ENCODE measurements at regions not wholly inside any gene's neighbourhood (a gene's known extent, or its start where the extent isn't known, plus 50 kb on each side); places are given as distances from the start of the nearest gene placed in this dataset.
"Not testable (repeated sequence)": the region's sequence is repeated elsewhere in the genome, so short reads cannot be mapped to it uniquely, and the experiment has no call there.

DNA sequence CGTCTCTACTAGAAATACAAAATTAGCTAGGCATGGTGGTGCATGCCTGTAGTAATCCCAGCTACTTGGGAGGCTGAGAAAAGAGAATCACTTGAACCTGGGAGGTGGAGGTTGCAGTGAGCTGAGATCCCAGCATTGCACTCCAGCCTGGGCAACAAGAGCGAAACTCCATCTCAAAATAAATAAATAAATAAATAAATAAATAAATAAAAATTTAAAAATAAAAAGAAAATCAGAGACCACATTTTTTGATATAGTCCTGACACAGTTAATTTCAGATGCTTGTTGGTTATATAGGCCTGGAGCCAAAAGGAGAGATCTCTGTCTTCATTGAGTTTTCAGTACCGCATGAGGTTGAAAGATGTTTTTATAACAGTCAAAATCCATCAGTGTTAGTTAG is 388.3 kb downstream of the PRELID2 start:
- not testable (repeated sequence) for DNase-seq

DNA sequence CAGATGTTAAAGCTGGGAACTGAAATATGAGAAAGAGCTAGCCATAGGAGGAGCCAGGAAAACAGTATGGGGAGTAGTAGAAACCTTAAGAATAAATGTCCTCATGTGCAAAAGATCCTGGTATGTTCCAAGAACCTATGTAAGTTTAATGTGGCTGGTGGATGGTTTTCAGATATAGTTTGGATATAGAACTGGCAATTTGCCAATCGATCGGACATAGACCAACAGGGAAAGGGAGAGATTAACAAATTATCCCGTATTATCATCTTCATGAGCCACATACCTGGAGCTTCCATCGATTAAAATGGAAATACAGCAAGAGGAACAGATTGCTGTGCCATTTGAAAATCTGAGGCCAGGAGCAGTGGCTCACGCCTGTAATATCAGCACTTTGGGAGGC is 388.7 kb downstream of the PRELID2 start:
- no peak for DNase-seq

DNA sequence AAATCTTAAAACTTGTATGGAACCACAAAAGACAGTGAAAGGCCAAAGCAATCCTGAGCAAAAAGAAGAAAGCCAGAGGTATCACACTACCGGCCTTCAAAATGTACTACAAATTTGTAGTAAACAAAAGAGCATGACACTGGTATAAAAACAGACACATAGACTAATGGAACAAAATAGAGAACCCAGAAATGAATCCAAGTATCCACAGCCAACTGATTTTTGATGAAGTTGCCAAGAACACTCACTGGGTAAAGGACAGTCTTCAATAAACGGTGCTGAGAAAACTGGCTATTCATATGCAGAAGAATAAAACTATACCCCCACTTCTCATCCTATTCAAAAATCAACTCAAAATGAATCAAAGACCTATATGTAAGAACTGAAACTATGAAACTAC is 390.1 kb downstream of the PRELID2 start:
- no peak for DNase-seq

DNA sequence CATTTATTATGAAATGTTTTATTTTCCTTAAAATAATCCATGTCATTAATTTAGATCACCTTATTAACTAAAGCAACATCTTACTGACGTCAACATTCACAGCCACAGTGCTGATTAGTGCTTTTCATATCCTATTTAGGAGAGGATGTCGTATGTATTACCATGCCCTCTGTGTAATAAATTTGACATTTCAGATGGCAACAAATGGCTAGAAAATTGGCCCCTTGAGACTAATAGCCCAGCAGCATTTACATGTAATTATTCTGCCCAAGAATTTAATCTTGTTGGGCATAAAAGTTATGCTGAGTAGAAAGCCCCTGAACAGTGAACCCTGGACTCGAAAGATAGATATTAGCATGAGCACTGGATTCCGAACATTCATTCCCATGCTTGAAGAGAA is 391.2 kb downstream of the PRELID2 start:
- DNase-seq: no peak

DNA sequence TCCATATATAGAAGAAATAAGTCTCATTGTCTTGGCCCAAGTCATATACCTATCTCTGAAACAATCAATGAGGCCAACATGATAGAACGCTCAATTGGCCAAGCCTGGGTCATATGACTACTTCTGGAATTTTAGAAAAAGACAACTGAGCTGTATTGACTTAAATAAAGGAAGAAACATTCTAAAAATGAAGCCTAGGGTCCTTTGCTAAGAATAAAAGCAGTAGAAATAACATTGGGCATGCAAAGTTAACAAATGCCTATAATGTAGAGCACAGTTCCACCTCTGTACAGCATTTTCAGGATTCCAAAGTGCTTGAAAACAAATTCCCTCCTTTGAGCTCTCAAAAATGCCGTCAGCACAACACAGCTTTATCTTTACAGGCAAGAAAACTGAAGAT is 391.8 kb downstream of the PRELID2 start:
- no peak for DNase-seq

DNA sequence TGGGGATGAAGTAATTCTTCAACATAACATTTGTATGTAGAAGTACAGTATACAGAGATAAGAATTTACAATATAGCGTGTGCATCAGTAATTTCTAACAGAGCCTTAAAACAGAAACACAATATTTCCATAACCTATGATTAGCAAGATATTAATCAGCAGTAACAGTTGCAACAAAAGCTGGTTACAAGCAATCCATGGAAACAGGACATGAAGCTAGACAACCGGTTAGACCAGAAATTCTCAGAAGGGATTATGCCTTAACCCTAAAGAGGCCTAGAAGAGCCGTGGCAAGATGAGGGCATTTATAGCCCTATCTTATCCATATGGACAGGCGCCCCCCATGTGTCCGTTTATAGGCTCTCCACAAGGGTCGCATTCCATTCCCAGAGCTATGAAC is 392.5 kb downstream of the PRELID2 start:
- not testable (repeated sequence) for DNase-seq

DNA sequence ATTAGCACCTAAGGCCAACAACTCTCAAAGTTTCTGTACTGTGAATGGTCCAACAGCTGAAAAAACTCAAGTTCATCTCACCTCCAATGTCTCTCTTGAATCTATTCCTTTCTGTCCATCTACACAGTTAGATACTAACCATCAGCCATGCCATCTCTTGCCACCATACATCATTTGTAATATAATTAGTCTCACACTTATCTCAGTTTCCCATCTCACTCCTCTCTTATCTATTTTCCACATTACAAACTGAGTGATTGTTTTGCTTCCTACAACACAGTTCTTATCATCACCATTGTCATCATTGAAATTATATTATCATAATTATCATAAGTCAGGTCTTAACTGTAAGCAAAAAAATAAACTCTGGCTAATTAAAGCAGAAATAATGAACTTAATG is 393.9 kb downstream of the PRELID2 start:
- DNase-seq: no peak

DNA sequence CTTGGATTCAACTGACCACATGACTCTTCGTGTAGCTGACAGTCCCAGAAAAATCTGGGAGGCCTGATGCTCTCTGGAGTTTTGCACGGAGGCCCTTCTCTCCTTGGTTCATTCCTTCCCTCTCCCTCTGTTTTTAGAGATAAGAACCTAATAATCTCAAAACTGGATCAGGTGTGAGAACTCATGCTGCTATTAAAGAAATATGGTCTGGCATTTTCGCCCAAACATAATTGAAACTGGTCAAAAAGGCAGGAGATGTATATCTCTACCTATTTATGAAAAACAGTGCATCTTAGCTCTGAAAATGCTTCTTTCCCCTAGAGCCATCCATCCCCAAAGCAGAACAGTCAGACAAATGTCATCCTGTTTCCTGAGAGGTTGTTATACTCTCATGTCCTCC is 397.5 kb downstream of the PRELID2 start:
- no peak for DNase-seq

DNA sequence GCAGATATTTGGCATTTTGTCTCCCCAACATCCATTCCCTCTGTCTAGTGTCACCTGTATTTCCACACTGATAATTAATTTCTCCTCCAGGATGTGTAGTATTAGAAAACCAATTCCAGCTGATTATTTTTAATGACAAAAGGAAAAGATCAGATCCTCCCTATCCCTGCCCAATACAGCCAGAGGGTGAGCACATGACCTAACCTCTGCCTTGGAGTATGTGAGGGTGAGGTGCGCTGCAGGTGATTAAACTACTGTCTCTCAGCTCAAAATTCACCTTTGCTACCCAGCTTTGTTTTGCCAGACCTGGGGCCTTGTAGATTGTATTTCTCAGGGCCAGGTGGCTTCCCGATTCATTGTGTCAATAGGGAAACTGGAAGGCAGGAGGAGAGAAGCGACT is 402.1 kb downstream of the PRELID2 start:
- DNase-seq: no peak

DNA sequence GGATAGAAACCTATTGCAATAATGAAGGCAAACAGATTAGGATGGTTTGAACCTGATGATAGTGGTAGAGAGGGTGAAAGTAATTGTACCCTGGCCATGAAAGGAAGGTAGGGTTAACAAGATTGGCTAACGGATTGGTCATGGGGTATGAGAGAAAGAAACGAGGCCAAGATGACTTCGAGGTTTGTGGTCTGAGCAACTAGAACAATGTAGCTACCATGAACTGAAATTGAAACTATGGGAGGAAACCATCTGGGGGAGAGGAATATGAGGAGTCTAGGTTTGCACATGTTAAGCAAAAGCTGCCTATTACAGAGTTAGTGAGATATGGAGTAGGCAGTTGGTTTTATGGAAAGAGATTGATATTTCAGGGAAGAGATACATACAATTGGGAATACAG is 406.0 kb downstream of the PRELID2 start:
- no peak for DNase-seq

DNA sequence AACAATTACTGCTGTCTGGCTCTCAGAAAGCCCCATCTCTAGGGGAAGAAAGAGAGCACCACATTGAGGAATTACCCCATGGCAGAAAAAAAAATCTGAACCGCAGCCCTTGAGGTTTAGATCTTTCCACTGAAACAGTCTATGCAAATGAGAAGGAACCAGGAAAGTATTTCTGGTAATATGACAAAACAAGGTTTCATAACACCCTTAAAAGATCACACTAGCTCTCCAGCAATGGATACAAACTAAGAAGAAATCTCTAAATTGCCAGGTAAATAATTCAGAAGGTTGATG is 427.1 kb downstream of the PRELID2 start:
- no peak for DNase-seq

DNA sequence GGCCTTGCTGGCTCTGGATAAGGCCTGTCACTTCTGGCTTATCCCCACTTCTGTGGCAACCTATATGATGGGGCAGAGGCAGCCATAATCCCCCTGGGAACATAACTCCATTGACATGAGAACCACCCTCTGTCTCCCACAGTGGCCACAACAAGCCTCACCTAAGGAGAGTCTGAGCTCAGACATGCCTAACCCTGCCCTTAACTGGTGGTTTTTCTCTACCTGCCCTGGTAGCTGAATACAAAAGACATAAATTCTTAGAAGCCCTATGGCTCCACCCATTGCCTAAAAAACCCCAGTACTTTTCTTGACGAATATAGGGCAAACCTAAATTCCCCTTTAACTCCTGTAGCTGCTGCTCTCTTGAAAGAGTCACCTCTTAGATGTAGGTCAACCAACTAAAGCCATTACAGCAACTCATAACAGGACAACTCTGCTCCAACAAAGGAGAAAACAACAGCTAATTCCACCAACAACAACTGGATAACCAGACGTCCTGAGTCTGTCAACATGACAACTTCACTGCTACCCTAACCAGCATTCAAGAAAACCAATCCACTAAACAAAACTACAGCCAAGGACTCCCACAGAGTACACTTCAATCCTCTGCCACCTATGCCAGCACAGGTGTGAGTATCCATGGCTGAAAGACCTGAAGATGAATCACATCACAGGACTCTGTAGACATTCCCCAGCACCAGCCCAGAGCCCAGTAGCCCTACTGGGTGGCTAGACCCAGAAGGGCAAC is 427.7 kb downstream of the PRELID2 start:
- DNase-seq: no peak

DNA sequence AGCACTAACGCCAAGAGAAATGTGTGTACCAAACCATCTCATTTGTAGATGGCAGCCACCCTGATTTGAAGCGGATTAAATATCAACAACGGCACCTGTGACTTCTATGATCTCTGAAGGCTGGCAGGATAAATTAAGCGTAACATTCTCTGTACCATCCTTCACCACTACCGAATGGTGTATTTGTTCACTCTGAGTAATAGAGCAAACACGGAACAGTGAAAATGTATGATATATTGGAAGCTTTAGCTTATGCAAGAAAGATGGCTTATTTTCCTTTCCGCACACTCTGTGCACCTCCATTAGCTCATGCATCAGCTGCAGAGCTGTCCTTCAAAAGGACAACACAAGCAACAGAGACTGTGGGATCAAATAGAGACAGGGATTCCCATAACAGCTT is 431.1 kb downstream of the PRELID2 start:
- no peak for DNase-seq

DNA sequence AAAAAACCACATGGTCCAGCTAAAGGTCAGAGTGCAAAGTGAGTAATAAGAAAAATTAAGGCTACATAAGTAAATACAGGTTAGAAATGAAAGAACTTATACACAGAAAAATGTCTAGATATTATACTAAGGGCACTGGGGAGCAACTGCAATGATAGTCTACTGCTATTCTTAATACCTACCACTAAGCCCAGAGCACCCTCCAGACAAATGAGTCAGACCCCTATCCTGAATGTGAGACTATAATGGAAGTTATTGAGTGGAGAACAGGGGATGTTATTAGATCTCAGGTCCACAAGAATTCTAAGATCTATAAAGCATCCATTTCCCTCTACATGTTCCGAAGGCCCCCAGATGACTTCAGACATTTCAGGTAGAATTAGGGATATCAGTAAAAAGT is 438.3 kb downstream of the PRELID2 start:
- DNase-seq: no peak

DNA sequence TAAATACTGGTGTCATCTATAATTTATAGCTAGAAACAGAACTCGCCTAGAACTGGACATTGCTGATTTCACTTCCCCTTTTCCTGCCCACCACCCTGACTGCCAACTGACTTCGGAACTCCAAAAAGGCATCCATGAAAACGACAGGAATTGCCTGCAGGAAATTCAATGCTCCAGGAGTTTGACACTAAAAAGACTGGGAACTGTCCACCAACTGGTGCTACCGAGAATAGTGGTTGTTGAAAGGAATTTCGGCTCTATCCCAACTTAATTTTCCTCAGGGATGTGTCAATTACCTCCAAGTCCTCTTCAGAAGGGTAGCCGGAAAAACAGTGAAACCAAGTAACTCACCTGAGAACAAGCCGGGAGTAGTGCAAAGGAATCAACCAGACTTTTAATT is 440.0 kb downstream of the PRELID2 start:
- not testable (repeated sequence) for DNase-seq

DNA sequence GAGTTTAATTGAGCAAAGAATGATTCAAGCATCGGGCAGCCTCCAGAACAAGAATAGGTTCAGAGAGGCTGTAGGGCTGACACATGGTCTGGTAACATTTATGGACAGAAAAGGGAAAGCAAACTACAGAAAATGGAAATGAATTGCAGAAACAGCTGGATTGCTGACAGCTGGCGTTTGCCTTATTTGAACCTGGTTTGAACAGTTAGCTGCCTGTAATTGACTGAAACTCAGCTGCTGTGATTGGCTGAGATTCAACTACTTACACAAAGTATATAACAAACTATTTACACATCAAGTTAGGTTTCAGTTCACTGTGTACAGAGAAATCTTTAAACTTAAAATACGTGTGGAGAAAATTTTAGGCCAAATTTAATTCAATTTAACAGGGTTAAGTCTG is 441.7 kb downstream of the PRELID2 start:
- DNase-seq: no peak

DNA sequence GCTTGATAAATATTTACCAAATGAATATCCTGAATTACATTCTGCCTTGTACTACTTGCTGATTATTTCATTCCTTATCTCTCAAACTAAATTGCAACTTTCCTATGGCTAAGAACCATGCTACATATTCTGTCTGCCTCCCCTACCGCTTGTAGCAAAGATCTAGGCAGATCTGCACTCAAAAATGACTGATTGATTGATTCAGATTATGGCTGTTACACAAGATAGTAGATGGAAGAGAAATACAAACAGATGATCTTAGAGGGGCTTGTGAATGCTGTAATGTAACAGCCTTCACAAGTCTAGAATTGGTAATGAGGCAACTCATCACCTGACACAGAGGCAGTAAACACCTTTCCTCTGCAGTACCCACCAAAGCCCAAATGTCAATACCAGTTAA is 446.1 kb downstream of the PRELID2 start:
- DNase-seq: no peak

DNA sequence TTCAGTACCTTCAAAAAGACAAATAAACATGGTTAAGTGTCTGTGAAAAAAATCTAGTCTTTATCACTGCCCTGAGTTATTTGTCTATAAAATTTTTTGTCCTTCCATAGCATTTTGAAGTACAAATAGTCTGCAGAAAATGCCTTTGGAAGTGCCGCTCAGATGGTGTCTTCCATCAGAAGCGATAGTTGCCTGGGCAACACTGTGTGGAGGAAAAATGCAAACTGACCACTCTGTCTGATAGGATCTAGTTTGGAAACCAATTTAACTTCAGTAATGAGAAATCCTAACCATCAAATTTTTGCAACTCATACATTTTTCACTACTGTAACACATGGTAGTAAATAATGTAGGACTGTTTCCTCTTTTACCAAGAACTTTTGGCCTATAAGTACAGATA is 449.9 kb downstream of the PRELID2 start:
- DNase-seq: no peak

DNA sequence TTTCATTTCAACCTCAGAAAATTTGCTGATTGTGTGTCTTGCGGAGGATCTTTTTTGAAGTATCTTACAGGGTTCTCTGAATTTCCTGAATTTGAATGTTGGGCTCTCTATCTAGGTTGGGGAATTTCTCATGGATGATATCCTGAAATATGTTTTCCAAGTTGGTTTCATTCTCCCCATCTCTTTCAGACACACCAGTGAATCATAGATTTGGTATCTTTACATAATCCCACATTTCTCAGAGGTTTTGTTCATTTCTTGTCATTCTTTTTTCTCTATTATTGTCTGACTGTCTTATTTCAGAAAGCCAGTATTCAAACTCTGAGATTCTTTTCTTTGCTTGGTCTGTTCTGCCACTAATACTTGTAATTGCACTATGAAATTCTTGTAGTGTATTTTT is 456.9 kb downstream of the PRELID2 start:
- no peak for DNase-seq

DNA sequence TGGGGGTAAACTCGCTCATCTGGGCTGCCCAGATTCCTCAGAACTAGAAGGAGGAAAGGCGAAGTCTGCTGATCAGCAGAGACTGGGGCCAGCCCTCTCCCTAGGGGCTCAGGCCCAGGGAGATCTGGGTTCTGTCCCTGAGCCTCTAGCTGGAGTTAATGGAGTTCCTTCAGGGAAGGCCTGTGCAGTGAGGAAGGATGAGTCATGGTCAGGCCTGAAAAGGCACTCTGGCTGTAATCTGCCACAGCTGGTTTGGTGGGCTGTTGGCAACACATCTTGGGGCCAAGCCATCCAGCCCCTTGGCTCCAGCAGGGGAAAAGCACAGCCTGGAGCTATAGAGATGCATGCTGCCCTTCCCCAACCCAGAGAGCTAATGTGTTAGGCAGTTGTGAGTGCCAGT is 459.6 kb downstream of the PRELID2 start:
- DNase-seq: no peak

DNA sequence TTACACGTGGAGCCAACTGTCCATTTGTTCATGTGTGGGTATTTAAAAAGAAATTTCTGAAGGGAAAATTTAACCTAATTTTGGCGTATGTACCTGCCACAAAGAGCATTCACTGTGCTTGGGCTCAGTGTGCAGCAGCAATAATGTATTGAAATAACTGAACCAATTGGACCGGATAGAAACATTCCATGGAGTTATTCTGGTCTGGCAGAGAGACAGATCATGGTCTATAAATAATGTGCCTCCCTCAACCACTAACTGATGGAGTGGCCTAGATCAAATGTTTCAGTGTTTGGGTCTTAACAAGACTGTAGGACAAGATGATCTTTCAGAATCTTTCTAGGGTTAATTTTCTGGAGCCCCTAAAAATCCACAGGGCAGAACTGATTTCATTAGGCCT is 469.7 kb downstream of the PRELID2 start:
- no peak for DNase-seq

DNA sequence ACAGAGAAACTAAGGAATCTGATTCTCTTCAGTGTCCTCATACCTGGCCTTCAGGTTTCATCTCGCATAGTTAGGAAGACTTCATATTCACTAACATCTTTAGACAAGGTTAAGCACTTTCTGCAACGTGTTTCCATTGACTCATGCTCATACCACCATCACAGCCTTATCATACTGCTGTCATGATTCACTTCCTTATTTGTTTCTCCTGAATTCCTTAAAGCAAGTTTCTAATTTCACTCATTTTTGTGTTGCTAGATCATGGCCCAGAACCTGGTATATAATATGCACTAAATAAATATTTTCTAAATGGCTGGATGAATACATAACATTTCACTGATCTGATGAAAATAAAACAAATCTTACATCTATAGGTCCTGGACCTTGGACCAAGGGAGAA is 472.9 kb downstream of the PRELID2 start:
- DNase-seq: no peak

DNA sequence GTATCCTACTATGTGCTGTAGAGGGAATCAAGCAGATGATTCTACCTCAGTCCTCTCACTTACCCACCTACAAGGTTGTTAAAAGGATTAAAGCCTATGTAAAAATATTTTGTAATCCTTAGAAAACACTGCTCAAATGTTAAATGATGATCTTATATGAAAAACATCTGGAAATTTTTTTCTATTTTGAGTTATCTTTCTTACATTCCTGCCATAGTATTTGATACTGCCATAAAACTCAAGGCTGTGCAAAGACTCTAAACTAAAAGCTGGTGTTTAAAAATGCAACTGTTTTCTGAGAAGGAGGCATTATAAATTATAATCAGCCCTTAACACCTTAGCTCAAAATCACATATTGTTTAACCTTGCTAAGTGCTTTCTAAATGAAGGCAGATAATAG is 474.2 kb downstream of the PRELID2 start:
- DNase-seq: no peak

DNA sequence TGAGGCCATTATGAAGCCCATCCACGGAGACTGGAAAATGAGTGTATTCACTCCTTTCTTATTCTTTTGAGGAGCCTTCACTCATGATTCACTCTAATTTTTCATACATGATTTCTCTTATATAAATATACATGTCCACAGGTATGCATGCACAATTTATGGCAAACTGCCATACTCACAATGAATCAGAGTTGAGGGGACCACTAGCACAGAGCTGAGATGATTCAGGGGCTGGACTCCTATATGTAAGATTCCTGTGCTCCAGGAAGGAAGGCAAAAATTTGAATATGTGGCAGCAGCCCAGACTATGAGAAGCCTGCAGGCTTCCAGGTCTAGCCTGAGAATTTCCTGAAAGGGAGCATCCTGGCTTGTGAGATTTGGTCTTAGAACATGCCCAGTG is 484.6 kb downstream of the PRELID2 start:
- no peak for DNase-seq

DNA sequence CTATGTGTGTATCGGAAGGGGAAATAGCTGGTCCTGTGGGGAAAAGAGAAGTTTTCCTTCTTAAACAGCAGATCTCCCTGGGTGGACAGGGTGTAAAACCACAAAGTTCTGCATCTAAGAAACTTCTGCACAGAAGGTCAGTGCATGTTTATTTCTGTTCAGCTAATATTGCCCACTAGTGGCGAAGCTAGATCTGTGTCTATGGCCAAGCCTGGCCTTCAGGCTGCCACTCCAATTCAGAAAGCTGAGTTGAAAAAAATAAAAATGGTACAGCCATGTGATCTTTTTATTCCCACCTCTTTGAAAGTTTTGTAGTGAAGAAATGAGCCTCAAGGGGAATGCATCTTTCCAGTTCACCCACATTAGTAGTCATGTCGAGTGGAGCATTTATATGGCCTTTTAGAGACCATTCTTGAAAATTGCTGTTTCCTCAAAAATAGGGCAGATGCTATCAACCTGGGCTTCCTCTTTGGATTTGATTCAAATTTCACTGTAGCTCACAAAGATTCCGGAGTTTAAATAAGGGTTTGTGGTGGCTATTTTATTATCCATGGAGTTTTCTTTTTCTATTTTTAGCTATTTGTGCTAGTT is 488.0 kb downstream of the PRELID2 start:
- DNase-seq: no peak
